ENCODE measurements at regions not wholly inside any gene's neighbourhood (a gene's known extent, or its start where the extent isn't known, plus 50 kb on each side); places are given as distances from the start of the nearest gene placed in this dataset.

- TF ChIP-seq CTCF (IDR thresholded peaks at IDR 0.05): no peak
- no peaks in the 10 kb centered on the region for H3K27me3 ChIP-seq
- no peaks in the 10 kb centered on the region for H3K4me1 ChIP-seq (ENCODE audit: control insufficient read depth in 1 of 2, insufficient read depth in 1 of 2, low read depth in 1 of 2, low read length in 1 of 2)
- no peak overlapping the region for H3K27ac ChIP-seq
- no peak overlapping the region for H3K4me3 ChIP-seq (ENCODE audit: low read depth in 1 of 2, low read length in 1 of 2)
- no peaks in the 10 kb centered on the region for H3K9me3 ChIP-seq
- no peaks in the 10 kb centered on the region for H3K36me3 ChIP-seq
Observed at GRCh38 chr13:80140685-80141084, 200.2 kb downstream of the SPRY2 start.

- Histone ChIP-seq H3K9me3 (no peaks in the 10 kb centered on the region), H3K27ac (no peak overlapping the region), H3K36me3 (no peaks in the 10 kb centered on the region), H3K27me3 (no peaks in the 10 kb centered on the region), H3K4me1 (ENCODE audit: control insufficient read depth in 1 of 2, insufficient read depth in 1 of 2, low read depth in 1 of 2, low read length in 1 of 2) (no peaks in the 10 kb centered on the region), H3K4me3 (ENCODE audit: low read depth in 1 of 2, low read length in 1 of 2) (no peak overlapping the region)
- TF ChIP-seq CTCF (IDR thresholded peaks at IDR 0.05): no peak
Observed at GRCh38 chr13:80139196-80139595, 201.7 kb downstream of the SPRY2 start.

DNA sequence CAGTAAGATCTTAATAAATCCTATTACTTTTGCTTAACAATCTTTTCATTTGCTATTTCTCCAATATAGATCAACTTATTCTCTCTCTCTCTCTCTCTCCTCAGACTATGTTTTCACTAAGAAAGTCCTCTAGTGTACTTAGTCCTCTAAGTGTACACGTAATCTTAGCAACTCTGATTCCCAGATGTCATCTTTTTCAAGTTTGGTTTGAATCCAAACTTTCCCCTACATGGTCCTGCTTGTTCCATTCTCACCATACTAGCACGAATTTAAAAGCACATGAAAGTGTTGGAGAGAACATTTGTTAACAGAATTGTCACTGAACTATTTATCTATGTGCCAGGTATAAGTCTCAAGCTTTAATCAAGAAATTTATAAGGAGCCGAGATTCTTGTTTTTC is 202.9 kb downstream of the SPRY2 start:
- Histone ChIP-seq H3K27me3 (no peaks in the 10 kb centered on the region), H3K9me3 (no peaks in the 10 kb centered on the region), H3K4me1 (ENCODE audit: control insufficient read depth in 1 of 2, insufficient read depth in 1 of 2, low read depth in 1 of 2, low read length in 1 of 2) (no peaks in the 10 kb centered on the region), H3K4me3 (ENCODE audit: low read depth in 1 of 2, low read length in 1 of 2) (no peak overlapping the region), H3K27ac (no peak overlapping the region), H3K36me3 (no peaks in the 10 kb centered on the region)
- no peak for TF ChIP-seq CTCF (IDR thresholded peaks at IDR 0.05)

- Histone ChIP-seq H3K4me1 (ENCODE audit: control insufficient read depth in 1 of 2, insufficient read depth in 1 of 2, low read depth in 1 of 2, low read length in 1 of 2) (no peaks in the 10 kb centered on the region), H3K27me3 (no peaks in the 10 kb centered on the region), H3K9me3 (no peaks in the 10 kb centered on the region), H3K36me3 (no peaks in the 10 kb centered on the region), H3K4me3 (ENCODE audit: low read depth in 1 of 2, low read length in 1 of 2) (no peak overlapping the region), H3K27ac (no peak overlapping the region)
- no peak for TF ChIP-seq CTCF (IDR thresholded peaks at IDR 0.05)
Observed at GRCh38 chr13:80134346-80134745, 206.6 kb downstream of the SPRY2 start.

GRCh38 chr13:80133631-80134261 is 207.2 kb downstream of the SPRY2 start:
- TF ChIP-seq CTCF (IDR thresholded peaks at IDR 0.05): no peak
- Histone ChIP-seq H3K4me1 (ENCODE audit: control insufficient read depth in 1 of 2, insufficient read depth in 1 of 2, low read depth in 1 of 2, low read length in 1 of 2) (no peaks in the 10 kb centered on the region), H3K27ac (no peak overlapping the region), H3K4me3 (ENCODE audit: low read depth in 1 of 2, low read length in 1 of 2) (no peak overlapping the region), H3K36me3 (no peaks in the 10 kb centered on the region), H3K27me3 (no peaks in the 10 kb centered on the region), H3K9me3 (no peaks in the 10 kb centered on the region)
